Neural progenitor cell (in vitro differentiated cells): ENCODE measurements at regions not wholly inside any gene's neighbourhood (a gene's known extent, or its start where the extent isn't known, plus 50 kb on each side); places are given as distances from the start of the nearest gene placed in this dataset.

Experiments used
- DNase-seq: peaks from one replicate; pipeline ENCODE4 v3.0.0-alpha.2; 2016; ENCODE audit warnings: low spot score
- H2AFZ ChIP-seq: fragments of 200-600 bp; sonication (generic); replicated peaks from 2 replicates; pipeline ENCODE4 v1.6.1; 2016; ENCODE audit warnings: antibody characterized with exemption
- H3F3A ChIP-seq: fragments of 200-600 bp; sonication (generic); 2 replicates; pipeline ENCODE4 v1.6.1; 2016; ENCODE audit warnings: antibody characterized with exemption, low read depth
- H3K27ac ChIP-seq: fragments of 200-600 bp; sonication (generic); 2 replicates; pipeline ENCODE4 v1.5.1; 2016; ENCODE audit warnings: mild to moderate bottlenecking
- H3K27me3 ChIP-seq: fragments of 200-600 bp; sonication (generic); 2 replicates; pipeline ENCODE4 v1.6.1; 2016; ENCODE audit warnings: mild to moderate bottlenecking, moderate library complexity
- H3K36me3 ChIP-seq: fragments of 200-600 bp; sonication (generic); 2 replicates; pipeline ENCODE4 v1.5.1; 2016
- H3K4me1 ChIP-seq: fragments of 200-600 bp; sonication (generic); 2 replicates; pipeline ENCODE4 v1.6.1; 2016; ENCODE audit warnings: mixed run types
- H3K4me2 ChIP-seq: fragments of 200-600 bp; sonication (generic); 2 replicates; pipeline ENCODE4 v1.6.1; 2016
- H3K4me3 ChIP-seq: fragments of 200-600 bp; sonication (generic); 2 replicates; pipeline ENCODE4 v1.5.1; 2016
- H3K79me2 ChIP-seq: fragments of 200-600 bp; sonication (generic); 2 replicates; pipeline ENCODE4 v1.6.1; 2016; ENCODE audit warnings: low read depth
- H3K9ac ChIP-seq: fragments of 200-600 bp; sonication (generic); 2 replicates; pipeline ENCODE4 v1.6.1; 2016
- H3K9me3 ChIP-seq: fragments of 200-600 bp; sonication (generic); 2 replicates; pipeline ENCODE4 v1.5.1; 2016; ENCODE audit warnings: low read depth
- H4K20me1 ChIP-seq: fragments of 200-600 bp; sonication (generic); 2 replicates; pipeline ENCODE4 v1.6.1; 2016; ENCODE audit warnings: low read depth
- H3K27ac Mint-ChIP-seq: 3 replicates; pipeline ENCODE4 v1.8.0; 2021; ENCODE audit warnings: mixed read lengths
- H3K27me3 Mint-ChIP-seq: 2 replicates; pipeline ENCODE4 v1.8.0; 2022; ENCODE audit warnings: low read depth, mild to moderate bottlenecking, inconsistent platforms, moderate library complexity, mixed read lengths; ENCODE audit not compliant: insufficient read depth
- H3K36me3 Mint-ChIP-seq: 3 replicates; pipeline ENCODE4 v1.8.0; 2021; ENCODE audit warnings: mixed read lengths
- H3K4me1 Mint-ChIP-seq: 3 replicates; pipeline ENCODE4 v1.8.0; 2021; ENCODE audit warnings: mixed read lengths
- H3K4me3 Mint-ChIP-seq: 3 replicates; pipeline ENCODE4 v1.8.0; 2021; ENCODE audit warnings: mild to moderate bottlenecking, moderate library complexity, mixed read lengths
- H3K9me3 Mint-ChIP-seq: 3 replicates; pipeline ENCODE4 v1.8.0; 2020; ENCODE audit warnings: mixed read lengths
- CTCF ChIP-seq: fragments of 200-600 bp; sonication (generic); IDR thresholded peaks from 2 replicates; pipeline ENCODE4 v1.5.1; 2017; ENCODE audit warnings: antibody characterized with exemption, mild to moderate bottlenecking
- EZH2 ChIP-seq: fragments of 200-600 bp; sonication (generic); IDR thresholded peaks from 2 replicates; pipeline ENCODE4 v1.6.1; 2017; ENCODE audit warnings: antibody characterized with exemption, mild to moderate bottlenecking, moderate library complexity
- EZH2phosphoT487 ChIP-seq: fragments of 200-600 bp; sonication (generic); IDR thresholded peaks from 2 replicates; pipeline ENCODE4 v1.6.1; 2017; ENCODE audit warnings: antibody characterized with exemption

GRCh38 chr11:32233276-32233675, 142.4 kb downstream of the RCN1 start:
- Histone ChIP-seq H3K4me1 (no peaks in the 10 kb centered on the region), H3K27ac (no peak overlapping the region), H4K20me1 (no peaks in the 10 kb centered on the region), H3K79me2 (no peaks in the 10 kb centered on the region), H3F3A (no peaks in the 10 kb centered on the region), H3K36me3 (no peaks in the 10 kb centered on the region), H2AFZ (no peak overlapping the region), H3K9me3 (no peaks in the 10 kb centered on the region), H3K9ac (no peak overlapping the region), H3K27me3 (no peaks in the 10 kb centered on the region), H3K4me2 (no peak overlapping the region), H3K4me3 (no peak overlapping the region)
- no peak overlapping the region for H3K4me3 Mint-ChIP-seq
- no peak overlapping the region for H3K27ac Mint-ChIP-seq
- H3K27me3 Mint-ChIP-seq = no peaks in the 10 kb centered on the region
- H3K36me3 Mint-ChIP-seq = no peaks in the 10 kb centered on the region
- no peak for DNase-seq
- peaks cover 2% of the 10 kb centered on the region for H3K4me1 Mint-ChIP-seq
- TF ChIP-seq EZH2phosphoT487 (no peak), EZH2 (no peak), CTCF (no peak)
- H3K9me3 Mint-ChIP-seq = peaks cover 1% of the 10 kb centered on the region

GRCh38 chr11:32233928-32234327, 143.1 kb downstream of the RCN1 start:
- Mint-ChIP-seq H3K27me3 (no peaks in the 10 kb centered on the region), H3K4me3 (no peak overlapping the region), H3K9me3 (no peaks in the 10 kb centered on the region), H3K36me3 (no peaks in the 10 kb centered on the region), H3K4me1 (peaks cover 2% of the 10 kb centered on the region), H3K27ac (no peak overlapping the region)
- no peak for DNase-seq
- H4K20me1 ChIP-seq = no peaks in the 10 kb centered on the region
- no peak overlapping the region for H3K27ac ChIP-seq
- no peaks in the 10 kb centered on the region for H3K4me1 ChIP-seq
- H3K36me3 ChIP-seq = no peaks in the 10 kb centered on the region
- H3F3A ChIP-seq = no peaks in the 10 kb centered on the region
- no peak for TF ChIP-seq EZH2
- TF ChIP-seq EZH2phosphoT487 = no peak
- no peak for TF ChIP-seq CTCF
- no peak overlapping the region for H3K4me3 ChIP-seq
- H3K4me2 ChIP-seq = no peak overlapping the region
- no peaks in the 10 kb centered on the region for H3K27me3 ChIP-seq
- no peaks in the 10 kb centered on the region for H3K9me3 ChIP-seq
- no peaks in the 10 kb centered on the region for H3K79me2 ChIP-seq
- H2AFZ ChIP-seq = no peak overlapping the region
- no peak overlapping the region for H3K9ac ChIP-seq

- Mint-ChIP-seq H3K4me3 (no peak overlapping the region), H3K27ac (no peak overlapping the region), H3K4me1 (peaks cover 2% of the 10 kb centered on the region), H3K9me3 (peaks cover 7% of the 10 kb centered on the region), H3K27me3 (peaks cover 5% of the 10 kb centered on the region), H3K36me3 (no peaks in the 10 kb centered on the region)
- H3K4me3 ChIP-seq = no peak overlapping the region
- peaks cover 4% of the 10 kb centered on the region for H3K4me1 ChIP-seq
- no peaks in the 10 kb centered on the region for H3K9me3 ChIP-seq
- no peaks in the 10 kb centered on the region for H4K20me1 ChIP-seq
- peaks cover 3% of the 10 kb centered on the region for H3K36me3 ChIP-seq
- no peak for DNase-seq
- no peak overlapping the region for H3K27ac ChIP-seq
- H2AFZ ChIP-seq = peak overlapping the region; percentile 42
- no peaks in the 10 kb centered on the region for H3F3A ChIP-seq
- no peaks in the 10 kb centered on the region for H3K79me2 ChIP-seq
- no peak overlapping the region for H3K9ac ChIP-seq
- H3K27me3 ChIP-seq = no peaks in the 10 kb centered on the region
- no peak overlapping the region for H3K4me2 ChIP-seq
- no peak for TF ChIP-seq EZH2phosphoT487
- TF ChIP-seq EZH2 = no peak
- no peak for TF ChIP-seq CTCF
Observed at GRCh38 chr11:32244453-32244852, 153.6 kb downstream of the RCN1 start.
